HG02759 (cell line): ENCODE measurements at regions not wholly inside any gene's neighbourhood (a gene's known extent, or its start where the extent isn't known, plus 50 kb on each side); places are given as distances from the start of the nearest gene placed in this dataset.
"Not testable (repeated sequence)": the region's sequence is repeated elsewhere in the genome, so short reads cannot be mapped to it uniquely, and the experiment has no call there.

Source experiments
- ATAC-seq: cut with Tn5 transposase; IDR thresholded peaks from one replicate; pipeline ENCODE4 v1.9.1; 2021; ENCODE audit warnings: mild to moderate bottlenecking, moderate library complexity; ENCODE audit not compliant: unreplicated experiment

DNA sequence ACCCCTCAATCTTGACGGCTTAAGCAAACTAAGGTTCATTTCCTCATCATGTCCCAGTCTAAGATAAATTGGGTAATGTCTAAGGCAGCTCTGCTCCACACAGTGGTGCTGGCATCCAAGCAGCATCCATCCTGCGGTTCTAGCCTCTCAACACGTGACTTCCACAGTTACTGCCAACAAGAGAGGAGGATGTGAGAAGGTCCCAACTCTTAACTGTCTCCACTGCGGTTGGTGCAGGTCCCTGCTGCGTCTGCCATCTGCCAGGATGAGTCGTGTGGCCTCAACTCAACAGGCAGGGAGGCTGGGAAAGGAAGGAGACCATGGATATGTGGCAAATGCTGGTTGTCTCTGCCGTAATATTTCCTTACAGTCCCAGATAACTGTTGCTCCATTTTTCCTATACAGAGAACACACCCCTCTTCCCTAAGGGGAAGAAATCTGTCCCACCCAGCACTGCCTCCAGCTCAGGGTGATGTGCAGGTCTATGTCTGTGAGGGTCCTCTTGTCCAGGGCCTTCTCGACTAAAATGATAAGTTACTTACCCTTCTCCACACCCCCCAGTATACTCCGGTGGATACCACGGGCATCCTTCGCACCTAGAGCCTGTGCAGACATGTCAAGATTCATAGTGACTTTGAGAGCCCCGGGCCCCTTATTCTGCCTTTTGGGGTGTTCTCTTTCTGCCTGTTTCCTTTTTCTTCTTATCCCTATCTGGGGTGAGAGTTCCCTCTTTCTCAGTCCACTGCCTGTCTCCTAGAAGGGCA, 64.7 kb downstream of the KCNJ18 start:
- ATAC-seq = no peak

DNA sequence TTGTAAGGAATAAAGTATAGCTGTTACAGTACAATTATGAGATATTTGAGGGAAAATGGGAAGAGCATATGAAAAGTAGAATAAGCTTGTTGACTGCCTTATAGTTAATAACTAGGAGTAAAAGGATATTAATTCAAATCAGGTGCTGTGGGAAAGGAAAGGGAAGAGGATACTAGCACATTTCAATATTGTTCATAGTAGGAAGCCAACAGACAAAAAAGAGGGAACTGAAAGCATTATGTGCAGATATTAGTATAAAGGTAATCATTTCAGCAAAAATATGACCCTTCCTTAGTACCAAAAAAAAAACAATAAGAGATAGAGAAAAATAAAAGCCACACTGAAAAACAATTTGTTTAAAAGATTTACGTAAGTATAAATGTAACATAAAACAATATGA, 67.3 kb downstream of the KCNJ18 start:
- ATAC-seq = not testable (repeated sequence)

DNA sequence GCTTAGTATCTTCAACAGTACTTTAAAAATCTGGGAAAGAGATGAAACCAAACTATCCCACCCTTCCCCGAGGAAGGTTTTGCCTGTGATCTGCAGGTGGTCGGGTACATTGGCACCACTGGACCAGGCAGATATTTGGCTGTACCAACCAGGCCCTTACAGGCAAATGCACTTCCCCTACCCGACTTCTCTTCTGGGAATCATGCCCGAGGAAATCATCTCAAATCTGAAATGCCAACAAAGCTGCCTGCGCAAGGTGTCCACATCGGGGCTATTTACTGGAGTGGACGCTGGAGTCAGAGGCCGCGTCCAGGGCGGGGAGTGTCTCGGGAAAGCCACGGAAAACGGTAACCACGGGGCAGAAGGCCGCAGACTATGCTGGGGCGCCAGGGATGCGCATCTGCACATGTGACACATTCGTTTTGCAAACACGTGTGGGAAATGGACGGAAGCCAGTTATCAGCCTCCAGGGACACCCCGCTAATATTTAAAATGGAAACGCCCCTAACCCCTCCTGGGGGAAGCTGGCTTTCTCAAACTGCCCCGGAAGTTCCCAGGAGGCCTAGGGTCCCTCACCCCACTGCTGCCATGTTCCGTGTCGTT, 71.5 kb downstream of the KCNJ18 start:
- not testable (repeated sequence) for ATAC-seq

DNA sequence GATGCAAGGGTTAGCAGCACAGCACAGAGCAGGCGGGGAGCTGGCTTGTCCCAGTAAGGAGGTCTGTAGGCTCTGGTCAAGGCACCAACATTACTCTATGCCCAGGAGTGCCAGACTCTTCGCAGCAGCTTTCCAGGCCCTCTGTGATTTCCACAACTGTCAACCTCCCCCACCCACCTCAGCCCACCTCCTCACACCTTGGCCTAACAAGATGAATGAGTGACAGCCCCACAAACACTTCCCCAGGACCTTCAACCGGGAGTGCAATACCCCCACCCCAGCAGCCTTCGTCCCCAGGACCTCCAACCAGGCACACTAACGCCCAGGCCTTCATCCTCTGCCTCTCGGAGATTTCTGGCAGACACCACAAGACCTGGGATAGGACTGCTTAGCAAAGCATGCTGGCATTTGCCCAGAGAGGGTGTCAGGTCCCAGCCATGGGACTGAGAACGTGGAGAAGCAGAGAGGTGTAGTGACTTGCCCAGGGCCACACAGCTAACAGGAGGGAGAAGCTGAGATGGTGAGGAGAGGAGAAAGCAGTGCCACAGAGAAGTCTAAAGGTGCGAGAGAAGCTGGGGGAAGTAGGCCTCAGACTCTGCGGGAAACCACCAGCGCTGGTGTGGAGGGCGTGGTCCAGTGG, 73.4 kb downstream of the KCNJ18 start:
- not testable (repeated sequence) for ATAC-seq

DNA sequence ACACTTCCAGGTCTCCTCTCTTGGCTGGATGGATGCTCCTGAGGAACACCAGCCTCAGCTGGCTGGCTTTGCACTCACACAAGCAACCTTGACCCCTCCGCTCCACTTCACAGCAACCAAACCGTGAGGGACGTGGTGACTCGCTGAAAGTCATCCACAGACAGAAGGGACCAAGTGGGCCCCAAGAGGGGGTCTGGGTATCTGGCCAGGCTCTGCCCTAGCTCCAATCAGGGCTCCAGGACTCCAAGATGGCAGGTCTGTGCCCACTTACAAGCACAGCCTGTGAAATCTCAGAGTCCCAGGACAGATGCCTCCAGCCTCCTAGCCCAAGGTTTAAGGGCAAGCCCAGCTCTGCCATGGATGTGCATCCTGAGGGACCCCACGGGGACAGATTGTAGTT, 74.2 kb downstream of the KCNJ18 start:
- not testable (repeated sequence) for ATAC-seq

DNA sequence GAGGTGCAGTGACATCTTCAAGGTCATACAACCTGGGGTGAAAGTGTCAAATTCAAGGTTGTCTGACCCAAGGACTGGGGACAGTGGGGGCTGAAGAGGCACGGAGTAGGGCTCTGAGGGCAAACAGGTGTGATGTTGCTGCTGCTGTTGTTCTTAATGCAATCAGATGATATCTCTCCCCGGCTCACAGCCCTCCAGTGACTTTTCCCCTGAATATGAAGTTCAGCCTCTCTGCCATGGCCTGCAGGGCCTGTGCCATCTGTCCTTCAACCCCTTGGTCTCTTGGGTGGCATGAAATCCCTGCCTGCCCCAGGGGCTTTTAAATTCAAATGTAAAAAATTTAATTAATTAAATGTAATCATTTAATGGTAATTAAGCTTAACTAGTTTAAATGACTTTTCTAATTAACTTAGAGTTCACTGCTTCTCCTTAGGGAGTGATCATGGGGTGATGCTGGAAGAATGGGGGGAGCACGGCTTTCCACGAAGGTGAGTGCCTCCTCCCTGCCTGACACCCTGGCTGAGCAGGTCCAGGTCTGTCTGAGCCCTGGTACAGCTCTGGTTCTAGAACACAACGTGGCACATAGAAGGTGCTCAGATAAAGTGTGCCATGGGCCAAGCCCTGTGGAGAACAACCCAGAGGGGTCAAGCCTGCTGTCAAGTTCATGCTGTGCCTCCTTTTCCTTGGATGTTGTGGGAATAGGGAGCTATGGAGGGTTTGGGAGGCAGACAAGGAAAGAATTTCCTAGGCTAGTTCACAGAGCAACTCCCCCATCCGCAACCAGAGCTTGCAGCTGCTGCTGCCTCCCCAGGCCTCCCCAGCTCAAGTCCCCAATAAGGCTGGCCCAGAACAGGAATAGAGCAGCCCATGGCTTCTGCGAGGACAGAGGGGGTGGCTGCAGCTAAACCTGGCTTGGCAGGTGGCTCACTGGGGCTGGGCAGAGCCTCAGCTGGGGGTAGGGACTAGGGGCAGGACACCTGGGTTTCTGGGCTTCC, 75.1 kb downstream of the KCNJ18 start:
- not testable (repeated sequence) for ATAC-seq

DNA sequence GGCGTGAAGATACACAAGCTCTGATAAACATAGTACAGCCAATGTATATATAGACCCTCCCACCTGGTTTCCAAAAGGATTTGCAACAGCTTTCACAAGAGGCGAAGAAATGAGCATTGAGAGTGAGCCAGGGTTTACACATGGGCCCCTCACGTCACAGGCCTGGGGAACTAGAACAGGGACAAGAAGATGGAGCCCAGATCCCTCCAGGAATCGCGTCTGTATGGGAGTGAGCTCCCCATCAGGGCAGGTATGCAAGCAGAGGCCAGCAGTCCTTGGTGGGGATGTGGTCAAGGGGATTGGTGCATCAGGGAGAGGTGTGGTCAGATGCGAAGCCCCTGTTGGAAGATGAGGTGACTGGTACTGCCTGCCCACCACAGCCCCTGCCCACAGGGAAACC, 75.9 kb downstream of the KCNJ18 start:
- ATAC-seq = not testable (repeated sequence)

DNA sequence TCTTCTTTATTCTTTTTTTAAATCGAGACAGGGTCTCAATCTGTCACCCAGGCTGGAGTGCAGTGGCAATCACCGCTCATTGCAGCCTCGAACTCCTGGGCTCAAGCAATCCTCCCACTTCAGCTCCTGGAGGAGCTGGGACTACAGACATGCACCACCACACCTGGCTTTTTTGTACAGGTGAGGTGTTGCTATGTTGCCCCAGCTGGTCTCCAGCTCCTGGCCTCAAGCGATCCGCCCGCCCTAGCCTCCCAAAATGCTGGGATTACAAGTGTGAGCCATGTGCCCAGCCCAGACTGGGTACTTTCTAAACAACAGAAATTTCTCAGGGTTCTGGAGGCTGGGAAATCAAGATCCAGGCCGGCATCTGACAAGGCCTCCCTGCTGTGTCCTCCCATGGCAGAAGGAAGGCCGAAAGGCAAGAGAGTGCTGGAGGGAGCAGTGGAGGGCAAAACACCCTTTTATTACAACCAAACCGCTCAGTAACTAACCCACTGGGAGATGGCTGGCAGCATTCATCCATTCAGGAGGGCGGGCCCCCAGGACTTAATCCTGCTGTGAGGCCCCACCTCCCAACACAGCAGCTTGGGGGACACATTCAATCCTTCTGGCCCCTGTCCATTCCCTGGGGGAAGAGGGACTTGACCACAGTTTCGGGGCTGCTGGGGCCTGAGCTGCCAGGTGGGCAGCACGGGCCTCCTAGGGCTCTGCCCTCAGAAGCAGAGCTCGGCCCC, 76.6 kb downstream of the KCNJ18 start:
- not testable (repeated sequence) for ATAC-seq

DNA sequence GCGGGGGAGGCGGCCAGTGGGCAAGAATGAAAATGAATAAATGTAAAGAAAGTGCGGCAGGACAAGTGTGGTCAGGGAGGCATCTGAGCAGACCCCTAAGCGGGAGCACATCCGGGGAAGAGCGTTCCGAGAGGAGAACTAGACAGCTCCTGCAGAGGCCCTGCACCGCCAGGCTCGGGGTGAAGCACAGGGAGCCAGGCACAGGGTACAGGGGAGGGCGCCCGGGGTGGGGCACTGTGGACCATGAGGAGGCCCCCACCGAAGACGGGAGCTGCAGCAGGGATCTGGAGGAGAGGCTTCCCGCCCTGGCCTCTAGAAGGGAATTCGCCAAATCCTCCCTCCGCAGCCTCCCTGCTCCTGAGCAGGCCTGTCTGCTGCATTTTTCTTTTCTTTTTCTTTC, 77.5 kb downstream of the KCNJ18 start:
- not testable (repeated sequence) for ATAC-seq

DNA sequence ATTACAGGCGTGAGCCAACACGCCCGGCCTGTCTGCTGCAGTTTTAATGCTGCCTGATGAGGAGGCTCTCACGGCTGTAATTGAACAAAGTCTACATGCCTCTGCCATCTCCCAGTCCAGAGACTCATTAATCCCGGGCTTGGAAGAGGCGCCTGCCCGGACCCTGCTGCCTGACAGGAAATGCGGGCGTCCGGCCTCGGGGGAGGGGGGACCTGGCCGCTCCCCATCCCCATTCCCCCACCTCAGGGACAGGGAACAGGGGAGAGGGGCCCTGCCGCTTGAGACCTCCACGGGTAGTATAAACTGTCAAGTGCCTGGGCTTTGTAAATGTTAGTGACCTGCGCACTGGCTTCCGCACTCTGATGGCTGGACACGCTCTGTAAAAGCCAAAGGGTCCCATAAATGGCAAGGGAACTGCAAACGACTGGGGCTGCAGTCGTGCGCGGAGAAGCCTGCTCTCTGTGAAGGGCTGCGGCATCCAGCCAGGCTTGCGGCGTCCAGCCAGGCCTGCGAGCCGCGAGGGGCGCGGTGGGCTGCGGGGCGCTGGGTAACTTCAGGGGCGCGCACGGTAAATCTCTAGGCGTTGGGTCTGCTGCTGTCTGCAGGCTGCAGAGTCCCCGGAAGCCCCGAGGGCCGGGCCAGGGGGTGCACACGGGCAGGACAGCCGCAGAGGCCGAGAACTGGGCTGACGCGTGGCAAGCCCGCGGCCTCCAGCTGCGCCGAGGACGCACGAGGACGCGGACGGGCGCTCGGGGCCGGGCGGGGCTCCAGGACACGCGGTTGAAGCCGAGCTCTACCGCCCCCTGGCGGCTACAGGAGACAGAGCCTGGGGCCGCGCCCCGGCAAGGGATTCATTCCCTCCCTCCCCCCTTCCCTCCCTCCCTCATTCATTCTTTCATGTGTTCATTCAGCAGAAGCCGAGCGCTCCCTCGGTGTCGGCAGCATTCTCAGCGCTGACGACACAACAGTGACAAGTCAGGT, 78.4 kb downstream of the KCNJ18 start:
- ATAC-seq = peak; percentile 86

DNA sequence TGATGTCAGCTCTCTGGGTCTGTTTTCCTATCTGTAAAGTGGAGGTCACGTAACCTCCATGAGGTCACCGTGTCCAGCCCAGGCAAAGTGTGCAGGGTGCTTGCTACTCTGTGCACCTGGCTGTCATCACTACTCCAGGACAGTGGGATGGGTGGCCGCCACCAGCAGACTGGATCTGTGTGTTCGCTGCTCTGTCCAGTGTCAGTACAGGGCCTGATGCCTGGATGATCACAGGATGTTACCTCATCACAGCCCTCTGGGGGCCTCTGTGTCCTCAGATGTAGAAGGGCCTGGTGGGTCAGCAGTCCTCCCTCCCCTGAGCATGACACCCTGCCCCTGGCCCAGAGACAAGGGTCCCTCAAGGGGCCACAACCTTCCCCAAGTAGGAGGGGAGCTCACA, 80.0 kb downstream of the KCNJ18 start:
- ATAC-seq = no peak

DNA sequence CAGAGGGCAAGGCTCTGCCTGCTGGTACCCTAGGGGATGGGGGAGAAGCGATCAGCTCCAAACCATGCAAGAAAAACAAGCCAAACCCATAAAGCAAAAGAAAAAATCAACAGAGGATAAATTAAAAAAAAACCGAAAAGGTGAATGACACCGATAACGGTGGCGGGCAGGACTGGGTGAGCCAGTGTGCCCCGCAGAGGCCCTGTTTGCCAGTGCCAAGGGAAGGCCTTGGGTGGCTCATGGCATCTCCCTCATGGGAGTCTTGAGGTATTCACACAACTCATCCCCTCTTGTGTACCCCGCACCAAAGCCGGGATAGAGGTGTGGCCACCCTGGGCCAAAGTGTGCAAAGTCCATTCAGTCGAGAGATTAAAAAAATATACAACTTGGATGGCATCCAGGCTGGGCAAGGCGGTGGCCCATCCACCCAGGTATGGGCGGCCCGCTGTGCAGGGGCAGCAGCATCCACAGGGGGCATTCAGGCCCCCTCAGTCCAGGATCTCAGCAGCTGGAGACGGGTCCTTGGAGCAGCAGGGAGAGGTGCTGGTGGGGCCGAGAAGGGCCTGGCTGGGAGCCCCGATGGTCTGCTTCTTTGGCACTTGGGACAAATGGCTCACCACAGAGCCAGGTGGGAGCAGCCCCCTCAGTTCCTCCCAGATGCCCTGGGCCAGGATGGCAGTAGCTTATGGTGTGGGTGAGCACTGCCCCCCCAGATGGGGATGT, 80.8 kb downstream of the KCNJ18 start:
- not testable (repeated sequence) for ATAC-seq

DNA sequence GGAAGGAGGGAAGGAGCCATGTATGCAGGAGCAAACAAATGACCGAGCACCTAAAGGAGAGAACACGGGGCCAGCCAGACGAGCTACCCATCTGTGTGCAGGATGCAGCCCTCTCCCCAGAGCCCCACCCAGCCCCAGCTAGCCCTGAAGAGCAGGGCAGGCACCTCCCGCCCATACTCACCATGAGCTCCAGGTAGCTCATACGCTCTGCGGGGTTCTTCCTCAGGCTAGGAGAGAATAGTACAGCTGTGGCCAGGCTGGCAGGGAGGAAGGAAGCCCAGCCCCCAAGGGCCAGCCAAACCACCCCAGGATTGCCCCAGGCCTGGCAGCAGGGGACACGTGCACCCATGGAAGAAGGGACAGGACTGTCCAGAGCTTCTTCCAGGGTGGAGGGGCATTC, 81.9 kb downstream of the KCNJ18 start:
- ATAC-seq = no peak

DNA sequence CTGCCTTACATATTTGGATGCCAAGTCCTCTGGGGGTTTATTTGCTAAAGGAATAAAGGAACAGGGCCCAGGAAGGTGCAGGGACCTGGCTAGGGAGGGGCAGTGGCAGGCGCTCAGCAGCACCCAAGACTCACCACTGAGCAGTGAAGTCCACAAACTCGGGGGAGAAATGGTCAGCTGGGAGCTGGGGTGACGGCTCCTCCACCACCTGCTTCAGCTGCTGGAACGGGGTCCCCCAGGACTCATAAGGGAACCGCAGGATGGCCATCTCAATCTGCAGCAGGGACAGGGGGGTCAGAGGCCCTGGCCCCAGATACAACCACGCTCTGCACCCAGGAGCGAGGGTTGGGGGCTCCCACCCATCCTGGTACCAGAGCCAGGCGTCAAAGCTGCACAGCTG, 83.2 kb downstream of the KCNJ18 start:
- not testable (repeated sequence) for ATAC-seq

DNA sequence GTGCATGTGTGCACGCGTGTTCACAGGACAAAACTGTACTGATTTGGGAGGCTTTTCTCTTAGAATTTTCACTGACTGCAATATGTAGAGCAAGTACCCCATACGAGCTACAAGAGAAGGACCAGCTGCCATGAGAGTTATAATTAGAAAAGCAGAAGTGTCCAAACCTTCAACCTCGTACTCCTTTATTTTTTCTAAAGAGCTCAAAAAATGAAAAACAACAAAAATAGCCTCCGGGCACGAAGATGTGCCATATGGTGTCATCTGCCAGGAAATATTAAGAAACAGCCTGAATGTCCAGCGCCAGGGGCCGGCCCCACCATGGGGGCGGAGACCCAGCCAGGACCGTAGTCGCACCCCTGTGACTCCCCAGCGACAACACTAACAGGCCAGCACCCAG, 84.6 kb downstream of the KCNJ18 start:
- not testable (repeated sequence) for ATAC-seq

DNA sequence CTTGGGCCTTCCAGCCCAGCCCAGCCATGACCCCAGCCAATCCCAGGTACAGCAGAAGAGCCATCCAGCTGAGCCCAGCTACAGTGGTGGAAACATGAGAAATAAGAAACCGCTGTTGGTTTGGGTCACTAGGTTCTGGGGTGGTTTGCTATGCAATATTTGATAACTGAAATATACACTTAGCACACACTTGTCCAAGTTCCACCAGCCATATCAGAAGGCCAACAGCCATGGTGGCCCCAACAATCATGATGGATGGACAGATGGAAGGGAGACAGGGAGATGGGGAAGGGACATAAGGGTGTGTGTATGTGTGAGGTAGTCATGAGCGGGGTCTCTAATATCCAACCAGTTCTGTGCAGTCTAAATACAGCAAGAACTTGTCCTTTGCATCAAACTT, 86.5 kb downstream of the KCNJ18 start:
- ATAC-seq = not testable (repeated sequence)

DNA sequence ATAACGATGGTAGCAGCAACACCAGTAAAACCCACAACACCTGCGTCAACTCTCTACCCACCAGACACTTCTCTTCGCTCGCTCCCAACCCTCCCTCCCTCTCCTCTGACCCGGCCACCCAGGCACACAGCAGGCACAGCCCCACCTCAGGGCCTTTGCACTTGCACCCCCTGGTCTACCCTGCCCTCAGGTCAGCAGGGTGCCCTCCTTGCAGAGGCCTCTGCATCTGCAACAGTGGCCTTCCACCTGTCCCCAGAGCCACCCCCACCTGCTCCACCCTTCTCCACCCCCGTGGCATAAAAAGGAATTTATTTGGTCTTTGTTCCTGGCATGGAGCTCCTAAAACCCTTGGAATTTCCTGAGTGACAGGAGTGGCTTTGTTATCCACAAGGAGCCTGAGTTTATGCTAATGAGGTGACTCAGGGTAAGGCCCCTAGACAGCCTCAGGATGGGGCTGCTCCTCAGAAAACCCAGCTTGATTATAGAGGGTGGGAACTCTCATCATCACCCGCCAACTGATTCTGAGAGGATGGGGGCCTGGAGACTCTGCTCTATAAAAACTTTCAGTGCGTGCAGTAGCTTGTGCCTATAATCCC, 88.1 kb downstream of the KCNJ18 start:
- ATAC-seq = not testable (repeated sequence)
